Panc1 (cell line): ENCODE measurements at regions not wholly inside any gene's neighbourhood (a gene's known extent, or its start where the extent isn't known, plus 50 kb on each side); places are given as distances from the start of the nearest gene placed in this dataset.

Experiments used
- ATAC-seq: fragments of 200-7000 bp; cut with Tn5 transposase; 2 replicates; pipeline ENCODE4 v1.9.1; 2020; ENCODE audit warnings: mild to moderate bottlenecking, moderate library complexity
- BruUV-seq: library from RNA; stranded (reverse); fragments of 400-500 nt; replicated peaks from 2 replicates; lab custom pipeline; 2021; lab: Mats Ljungman, UMichigan
- CTCF ChIA-PET: fragments of 300-600 bp; sonication (Branson Sonifier 250); formaldehyde crosslinking; loops from one replicate; lab custom pipeline; 2022; ENCODE audit warnings: antibody characterized with exemption; lab: Charles Lee
- POLR2A ChIA-PET: fragments of 300-600 bp; sonication (Branson Sonifier 250); formaldehyde crosslinking; loops from one replicate; lab custom pipeline; 2022; ENCODE audit warnings: antibody characterized with exemption; lab: Charles Lee
- DNase-seq: peaks from one replicate; pipeline ENCODE4 v3.0.0-alpha.2; 2010; ENCODE audit warnings: low read depth, low spot score
- H3K27ac ChIP-seq: 2 replicates; pipeline ENCODE4 v1.5.1; 2011; ENCODE audit warnings: mild to moderate bottlenecking, low read length, inconsistent platforms
- H3K27me3 ChIP-seq: fragments of 200-500 bp; sonication (Bioruptor generic); 2 replicates; pipeline ENCODE4 v1.6.0; 2014; ENCODE audit warnings: low read length, inconsistent platforms; ENCODE audit not compliant: control insufficient read depth, insufficient read depth
- H3K36me3 ChIP-seq: fragments of 200-500 bp; sonication (Bioruptor generic); 2 replicates; pipeline ENCODE4 v1.5.1; 2014; ENCODE audit warnings: inconsistent platforms, mild to moderate bottlenecking, low read length, moderate library complexity; ENCODE audit not compliant: control insufficient read depth, insufficient read depth
- H3K4me1 ChIP-seq: 2 replicates; pipeline ENCODE4 v1.5.1; 2011; ENCODE audit warnings: inconsistent platforms, mild to moderate bottlenecking, low read length, moderate library complexity; ENCODE audit not compliant: control insufficient read depth, insufficient read depth
- H3K4me3 ChIP-seq, 2 experiments: 2 replicates each; pipeline ENCODE4 v1.5.1; 2011 to 2012; ENCODE audit warnings: low read depth in 2 of 2, low read length in 2 of 2, mild to moderate bottlenecking in 2 of 2, inconsistent platforms in 1 of 2, moderate library complexity in 1 of 2
- H3K9me3 ChIP-seq: fragments of 200-500 bp; sonication (Bioruptor generic); 2 replicates; pipeline ENCODE4 v1.5.1; 2014; ENCODE audit warnings: low read depth, mild to moderate bottlenecking, inconsistent platforms, low read length, moderate library complexity; ENCODE audit not compliant: control insufficient read depth, insufficient read depth
- CTCF ChIP-seq: fragments of 450-650 bp; IDR thresholded peaks from 2 replicates; pipeline ENCODE4 v1.5.1; 2017; ENCODE audit warnings: mild to moderate bottlenecking
- POLR2AphosphoS5 ChIP-seq: IDR thresholded peaks from 2 replicates; pipeline ENCODE4 v1.6.1; 2012; ENCODE audit warnings: mild to moderate bottlenecking, low read depth, low read length, moderate library complexity
- SIN3A ChIP-seq: IDR thresholded peaks from 2 replicates; pipeline ENCODE4 v1.6.1; 2012; ENCODE audit warnings: low read depth, mild to moderate bottlenecking, low read length, moderate library complexity, borderline replicate concordance; ENCODE audit not compliant: insufficient read depth
- TCF7L2 ChIP-seq: IDR thresholded peaks from 2 replicates; pipeline ENCODE4 v1.6.1; 2011; ENCODE audit warnings: mild to moderate bottlenecking, low read depth, low read length, inconsistent platforms
- in situ Hi-C: cut with HindIII; loops from 2 replicates; pipeline ENCODE4 v1.10.0; 2016; ENCODE audit warnings: low sequenced_read_pairs, low pct_unique_long_range_greater_than_20kb
- intact Hi-C: fragments of 100-400 bp; cut with micrococcal nuclease; formaldehyde crosslinking; loops from one replicate; pipeline ENCODE4 v1.10.0; 2022; ENCODE audit not compliant: unreplicated experiment
- TF ChIP-seq, protein P1 (sequence below), 2 experiments: IDR thresholded peaks; 2 replicates each; pipeline ENCODE4 v1.6.1; 2011 to 2012; ENCODE audit warnings: low read depth in 2 of 2, control low read depth in 1 of 2, low read length in 1 of 2, mild to moderate bottlenecking in 1 of 2, moderate library complexity in 1 of 2; ENCODE audit not compliant: insufficient read depth in 1 of 2

- intact Hi-C loops = no loop called here
- POLR2A ChIA-PET = no interaction called here
- Histone ChIP-seq H3K27me3 (no peaks in the 10 kb centered on the region), H3K27ac (no peak overlapping the region), H3K4me1 (no peaks in the 10 kb centered on the region), H3K36me3 (no peaks in the 10 kb centered on the region), H3K9me3 (0 out of 2 replicates have a peak, but pooled peaks cover 3% of the 10 kb centered on the region), H3K4me3 (no peak overlapping the region)
- CTCF ChIA-PET = no interaction called here
- BruUV-seq = no TSS peak
- ATAC-seq (no peak), DNase-seq (no peak)
- TF ChIP-seq SIN3A (no peak), CTCF (no peak), TCF7L2 (no peak), POLR2AphosphoS5 (no peak)
- TF ChIP-seq, protein P1, sequence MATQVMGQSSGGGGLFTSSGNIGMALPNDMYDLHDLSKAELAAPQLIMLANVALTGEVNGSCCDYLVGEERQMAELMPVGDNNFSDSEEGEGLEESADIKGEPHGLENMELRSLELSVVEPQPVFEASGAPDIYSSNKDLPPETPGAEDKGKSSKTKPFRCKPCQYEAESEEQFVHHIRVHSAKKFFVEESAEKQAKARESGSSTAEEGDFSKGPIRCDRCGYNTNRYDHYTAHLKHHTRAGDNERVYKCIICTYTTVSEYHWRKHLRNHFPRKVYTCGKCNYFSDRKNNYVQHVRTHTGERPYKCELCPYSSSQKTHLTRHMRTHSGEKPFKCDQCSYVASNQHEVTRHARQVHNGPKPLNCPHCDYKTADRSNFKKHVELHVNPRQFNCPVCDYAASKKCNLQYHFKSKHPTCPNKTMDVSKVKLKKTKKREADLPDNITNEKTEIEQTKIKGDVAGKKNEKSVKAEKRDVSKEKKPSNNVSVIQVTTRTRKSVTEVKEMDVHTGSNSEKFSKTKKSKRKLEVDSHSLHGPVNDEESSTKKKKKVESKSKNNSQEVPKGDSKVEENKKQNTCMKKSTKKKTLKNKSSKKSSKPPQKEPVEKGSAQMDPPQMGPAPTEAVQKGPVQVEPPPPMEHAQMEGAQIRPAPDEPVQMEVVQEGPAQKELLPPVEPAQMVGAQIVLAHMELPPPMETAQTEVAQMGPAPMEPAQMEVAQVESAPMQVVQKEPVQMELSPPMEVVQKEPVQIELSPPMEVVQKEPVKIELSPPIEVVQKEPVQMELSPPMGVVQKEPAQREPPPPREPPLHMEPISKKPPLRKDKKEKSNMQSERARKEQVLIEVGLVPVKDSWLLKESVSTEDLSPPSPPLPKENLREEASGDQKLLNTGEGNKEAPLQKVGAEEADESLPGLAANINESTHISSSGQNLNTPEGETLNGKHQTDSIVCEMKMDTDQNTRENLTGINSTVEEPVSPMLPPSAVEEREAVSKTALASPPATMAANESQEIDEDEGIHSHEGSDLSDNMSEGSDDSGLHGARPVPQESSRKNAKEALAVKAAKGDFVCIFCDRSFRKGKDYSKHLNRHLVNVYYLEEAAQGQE (IDR thresholded peaks at IDR 0.05; ENCODE audit: insufficient read depth in 1 of 2, low read depth in 2 of 2, low read length in 1 of 2) = no peak
- in situ Hi-C loops = no loop called here
Observed at GRCh38 chr3:110494093-110494490, 577.5 kb upstream of the NECTIN3 start.

- Histone ChIP-seq H3K4me1 (no peaks in the 10 kb centered on the region), H3K27ac (no peak overlapping the region), H3K36me3 (no peaks in the 10 kb centered on the region), H3K27me3 (no peaks in the 10 kb centered on the region), H3K9me3 (0 out of 2 replicates have a peak, but pooled peaks cover 3% of the 10 kb centered on the region), H3K4me3 (no peak overlapping the region)
- ATAC-seq (no peak), DNase-seq (no peak)
- TF ChIP-seq CTCF (no peak), POLR2AphosphoS5 (no peak), SIN3A (no peak), TCF7L2 (no peak)
- TF ChIP-seq, protein P1 (IDR thresholded peaks at IDR 0.05; ENCODE audit: insufficient read depth in 1 of 2, low read depth in 2 of 2, low read length in 1 of 2) = no peak
- CTCF ChIA-PET = no interaction called here
- no TSS peak for BruUV-seq
- in situ Hi-C loops (no loop called here), intact Hi-C loops (no loop called here)
- POLR2A ChIA-PET = no interaction called here
Observed at GRCh38 chr3:110494728-110495127, 576.9 kb upstream of the NECTIN3 start.
